GM18867 (cell line): ENCODE measurements at regions not wholly inside any gene's neighbourhood (a gene's known extent, or its start where the extent isn't known, plus 50 kb on each side); places are given as distances from the start of the nearest gene placed in this dataset.
A peak's percentile ranks its signal among the peaks of the same experiment; 100 is the strongest.

ENCODE experiments used
- ATAC-seq: cut with Tn5 transposase; IDR thresholded peaks from one replicate; pipeline ENCODE4 v1.9.1; 2021; ENCODE audit warnings: mild to moderate bottlenecking, moderate library complexity; ENCODE audit not compliant: unreplicated experiment

- ATAC-seq = no peak
These were observed 188.6 kb downstream of the TMEM182 start for GRCh38 chr2:102950371-102950946.

- ATAC-seq = no peak
These were observed 189.4 kb downstream of the TMEM182 start for GRCh38 chr2:102951249-102951648.

GRCh38 chr2:102967451-102967850 lies 205.6 kb downstream of the TMEM182 start:
- ATAC-seq = no peak

GRCh38 chr2:102968375-102968774 lies 206.5 kb downstream of the TMEM182 start:
- no peak for ATAC-seq

- ATAC-seq = no peak
These were observed 209.9 kb downstream of the TMEM182 start for GRCh38 chr2:102971701-102972100.

GRCh38 chr2:102975996-102976975 lies 214.5 kb downstream of the TMEM182 start:
- peak; percentile 75 for ATAC-seq

- no peak for ATAC-seq
These were observed 215.7 kb downstream of the TMEM182 start for GRCh38 chr2:102977426-102978090.

GRCh38 chr2:102978091-102978490 lies 216.3 kb downstream of the TMEM182 start:
- ATAC-seq = no peak

- ATAC-seq = no peak
These were observed 217.6 kb downstream of the TMEM182 start for GRCh38 chr2:102979429-102979828.

- ATAC-seq = no peak
These were observed 222.0 kb downstream of the TMEM182 start for GRCh38 chr2:102983786-102984185.

- no peak for ATAC-seq
These were observed 225.1 kb downstream of the TMEM182 start for GRCh38 chr2:102986826-102987490.

GRCh38 chr2:102992607-102993006 lies 230.8 kb downstream of the TMEM182 start:
- ATAC-seq = no peak

- peak; percentile 51 for ATAC-seq
These were observed 238.1 kb downstream of the TMEM182 start for GRCh38 chr2:102999958-103000357.

- no peak for ATAC-seq
These were observed 241.1 kb downstream of the TMEM182 start for GRCh38 chr2:103002954-103003353.

GRCh38 chr2:103003750-103004260 lies 242.0 kb downstream of the TMEM182 start:
- ATAC-seq = no peak

GRCh38 chr2:103004426-103004942 lies 242.7 kb downstream of the TMEM182 start:
- no peak for ATAC-seq

GRCh38 chr2:103005393-103005792 lies 243.6 kb downstream of the TMEM182 start:
- no peak for ATAC-seq

- ATAC-seq = no peak
These were observed 245.3 kb downstream of the TMEM182 start for GRCh38 chr2:103007086-103007485.

GRCh38 chr2:103008586-103008985 lies 246.8 kb downstream of the TMEM182 start:
- ATAC-seq = no peak

- ATAC-seq = no peak
These were observed 248.0 kb downstream of the TMEM182 start for GRCh38 chr2:103009871-103010270.

GRCh38 chr2:103010306-103010705 lies 248.5 kb downstream of the TMEM182 start:
- ATAC-seq = no peak
